ENCODE measurements at regions not wholly inside any gene's neighbourhood (a gene's known extent, or its start where the extent isn't known, plus 50 kb on each side); places are given as distances from the start of the nearest gene placed in this dataset.
"Not testable (repeated sequence)": the region's sequence is repeated elsewhere in the genome, so short reads cannot be mapped to it uniquely, and the experiment has no call there.

DNA sequence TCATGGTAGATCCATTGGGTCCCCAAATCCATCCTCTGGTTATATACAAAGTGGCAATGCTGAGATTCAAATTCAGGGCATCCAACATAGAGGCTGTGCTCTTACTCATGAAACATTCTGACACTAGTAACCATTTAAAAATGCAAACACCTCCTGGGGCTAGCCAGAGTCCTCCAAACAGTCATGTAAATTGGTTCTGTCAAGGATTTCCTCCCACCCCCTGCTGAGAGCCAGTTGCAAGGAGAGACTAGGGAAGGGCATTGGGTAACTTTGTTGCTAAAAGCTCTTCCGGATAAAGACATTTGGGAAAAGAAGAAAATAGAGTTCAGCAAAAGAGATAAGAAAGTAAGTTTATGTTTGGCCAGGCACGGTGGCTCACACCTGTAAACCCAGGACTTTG lies 58.3 kb downstream of the ART5 start:
- intact Hi-C loops (cut with DNase I): loop anchor here in 2 of 10 donors (10.0 kb wide), 1 partner anchor 129 kb away; no protein-coding TSS in a partner anchor
- H3K36me3 ChIP-seq, H3K4me3 ChIP-seq, H3K27ac ChIP-seq, ATAC-seq, DNase-seq, H3K4me1 ChIP-seq, H3K9me3 ChIP-seq: not testable (repeated sequence)
- peaks cover 0 to 18% (median 8%) of the 10 kb centered on the region in 9 donors for H3K27me3 ChIP-seq
- WGBS, 4 donors: 62 to 70% (median 69%) methylated on average over 2 of the region's 2 CpGs

- H3K27ac ChIP-seq, H3K36me3 ChIP-seq, H3K9me3 ChIP-seq, H3K4me1 ChIP-seq, DNase-seq, ATAC-seq: not testable (repeated sequence)
- H3K4me3 ChIP-seq: peak overlapping the region in 1 of 12 donors; percentile 39
- peaks cover 0 to 22% (median 8%) of the 10 kb centered on the region in 9 donors for H3K27me3 ChIP-seq
- intact Hi-C loops (cut with DNase I): loop anchor here in 2 of 10 donors (10.0 kb wide), 1 partner anchor 127 kb away; no protein-coding TSS in a partner anchor
- WGBS, 4 donors: 33 to 42% (median 37%) methylated on average over 8 to 10 of the region's 10 CpGs
Observed at GRCh38 chr11:3581389-3581725, 60.4 kb downstream of the ART5 start.

- DNase-seq: peak; percentile 25 to 82 (median 36)
- Histone ChIP-seq H3K27me3 (peaks cover 0 to 22% (median 8%) of the 10 kb centered on the region in 9 donors), H3K4me3 (peak overlapping the region in 11 of 12 donors; percentile 6 to 53 (median 40))
- H3K36me3 ChIP-seq, H3K9me3 ChIP-seq, H3K27ac ChIP-seq, H3K4me1 ChIP-seq, ATAC-seq: not testable (repeated sequence)
- intact Hi-C loops (cut with DNase I): loop anchor here in 2 of 10 donors (10.0 kb wide), 1 partner anchor 126 kb away; no protein-coding TSS in a partner anchor
- TF ChIP-seq, protein P1, sequence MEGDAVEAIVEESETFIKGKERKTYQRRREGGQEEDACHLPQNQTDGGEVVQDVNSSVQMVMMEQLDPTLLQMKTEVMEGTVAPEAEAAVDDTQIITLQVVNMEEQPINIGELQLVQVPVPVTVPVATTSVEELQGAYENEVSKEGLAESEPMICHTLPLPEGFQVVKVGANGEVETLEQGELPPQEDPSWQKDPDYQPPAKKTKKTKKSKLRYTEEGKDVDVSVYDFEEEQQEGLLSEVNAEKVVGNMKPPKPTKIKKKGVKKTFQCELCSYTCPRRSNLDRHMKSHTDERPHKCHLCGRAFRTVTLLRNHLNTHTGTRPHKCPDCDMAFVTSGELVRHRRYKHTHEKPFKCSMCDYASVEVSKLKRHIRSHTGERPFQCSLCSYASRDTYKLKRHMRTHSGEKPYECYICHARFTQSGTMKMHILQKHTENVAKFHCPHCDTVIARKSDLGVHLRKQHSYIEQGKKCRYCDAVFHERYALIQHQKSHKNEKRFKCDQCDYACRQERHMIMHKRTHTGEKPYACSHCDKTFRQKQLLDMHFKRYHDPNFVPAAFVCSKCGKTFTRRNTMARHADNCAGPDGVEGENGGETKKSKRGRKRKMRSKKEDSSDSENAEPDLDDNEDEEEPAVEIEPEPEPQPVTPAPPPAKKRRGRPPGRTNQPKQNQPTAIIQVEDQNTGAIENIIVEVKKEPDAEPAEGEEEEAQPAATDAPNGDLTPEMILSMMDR (IDR thresholded peaks at IDR 0.05): peak; percentile 40 to 93 (median 76)
- 1 to 3% (median 1%) methylated on average over 24 to 92 of the region's 92 CpGs; no CpG with 5 or more reads in 1 of the 4 donors for WGBS, 4 donors
Observed at GRCh38 chr11:3580487-3581388, 61.1 kb downstream of the ART5 start.

- intact Hi-C loops (cut with DNase I): loop anchor here in 2 of 10 donors (10.0 kb wide), 1 partner anchor 125 kb away; no protein-coding TSS in a partner anchor
- WGBS, 4 donors: 56 to 70% (median 57%) methylated on average over 16 to 27 of the region's 29 CpGs
Observed at GRCh38 chr11:3579600-3580459, 62.0 kb downstream of the ART5 start.

DNA sequence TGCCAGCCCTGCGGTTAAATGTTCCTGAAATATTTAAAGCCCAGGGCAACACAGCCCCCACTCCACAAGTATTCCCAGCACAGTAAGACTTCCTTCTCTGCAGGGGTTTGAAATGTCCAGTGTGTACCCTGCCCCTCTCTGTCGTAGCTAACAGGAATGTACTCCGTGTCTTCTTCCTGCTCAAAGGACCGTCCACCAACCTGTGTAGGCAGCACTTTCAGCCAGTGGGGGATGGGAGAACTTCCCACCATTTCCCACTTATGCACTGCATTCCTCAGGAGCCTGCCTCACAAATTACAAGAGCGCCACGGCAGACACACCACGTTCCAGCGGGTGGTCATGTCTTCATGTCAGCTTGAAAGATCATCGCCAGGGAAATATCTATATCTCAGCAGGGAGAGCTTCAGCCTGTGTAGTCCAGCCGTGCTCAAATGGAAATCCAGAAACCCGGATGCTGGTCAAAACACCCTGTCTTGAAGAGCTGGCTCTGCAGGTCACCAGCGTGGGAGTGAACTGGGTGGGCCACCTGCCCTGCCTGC lies 65.7 kb downstream of the ART5 start:
- H3K27me3 ChIP-seq: peaks cover 0 to 19% (median 9%) of the 10 kb centered on the region in 9 donors

More at GRCh38 chr11:3579600-3580459, 62.0 kb downstream of the ART5 start:
- not testable (repeated sequence) for H3K36me3 ChIP-seq, DNase-seq, H3K27ac ChIP-seq, H3K9me3 ChIP-seq, H3K4me1 ChIP-seq, ATAC-seq, H3K4me3 ChIP-seq
- peaks cover 0 to 22% (median 10%) of the 10 kb centered on the region in 9 donors for H3K27me3 ChIP-seq

GRCh38 chr11:3572976-3573647 lies 68.7 kb downstream of the ART5 start:
- WGBS, 4 donors: 77 to 94% (median 85%) methylated on average over 7 of the region's 7 CpGs
- DNase-seq; H3K4me3 ChIP-seq; H3K27me3 ChIP-seq; H3K36me3 ChIP-seq; H3K4me1 ChIP-seq; ATAC-seq; intact Hi-C loops (cut with DNase I); H3K27ac ChIP-seq; H3K9me3 ChIP-seq: not testable (repeated sequence)

More for the DNA sequence above, 65.7 kb downstream of the ART5 start:
- H3K4me3 ChIP-seq; H3K36me3 ChIP-seq; H3K9me3 ChIP-seq; H3K4me1 ChIP-seq; DNase-seq; intact Hi-C loops (cut with DNase I); H3K27ac ChIP-seq; ATAC-seq: not testable (repeated sequence)
- 25 to 38% (median 31%) methylated on average over 10 to 12 of the region's 12 CpGs for WGBS, 4 donors

GRCh38 chr11:3571752-3572151 lies 70.0 kb downstream of the ART5 start:
- H3K4me3 ChIP-seq; H3K27me3 ChIP-seq; H3K27ac ChIP-seq; H3K36me3 ChIP-seq; DNase-seq; intact Hi-C loops (cut with DNase I); ATAC-seq; H3K4me1 ChIP-seq; H3K9me3 ChIP-seq: not testable (repeated sequence)
- WGBS, 4 donors: 86 to 100% (median 89%) methylated on average over 2 of the region's 2 CpGs

DNA sequence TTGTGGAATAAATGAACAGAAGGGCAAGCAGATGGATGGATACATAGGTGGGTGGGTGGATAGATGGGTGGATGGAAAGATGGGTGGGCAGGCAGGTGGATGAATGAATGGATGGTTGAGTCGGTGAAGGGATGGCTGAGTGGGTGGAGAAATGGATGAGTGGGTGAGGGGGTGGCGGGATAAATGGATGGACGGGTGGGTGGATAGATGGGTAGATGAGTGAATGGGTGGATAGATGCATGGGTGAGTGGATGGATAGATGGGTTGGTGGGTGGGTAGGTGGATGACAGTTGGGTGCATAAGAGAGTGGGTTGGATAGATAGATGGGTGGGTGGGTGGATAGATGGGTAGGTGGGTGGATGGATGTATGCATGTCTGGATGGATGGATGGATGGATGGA lies 76.0 kb downstream of the ART5 start:
- ATAC-seq; H3K27ac ChIP-seq; H3K4me1 ChIP-seq; DNase-seq; H3K4me3 ChIP-seq; H3K27me3 ChIP-seq; intact Hi-C loops (cut with DNase I); H3K9me3 ChIP-seq; H3K36me3 ChIP-seq: not testable (repeated sequence)
- WGBS, 4 donors: 89 to 92% (median 92%) methylated on average over 3 of the region's 3 CpGs

- H3K36me3 ChIP-seq; H3K9me3 ChIP-seq; H3K4me1 ChIP-seq; DNase-seq; intact Hi-C loops (cut with DNase I); H3K27me3 ChIP-seq; H3K4me3 ChIP-seq; ATAC-seq; H3K27ac ChIP-seq: not testable (repeated sequence)
- 0% methylated on average over 1 of the region's 1 CpG for WGBS, 4 donors
Observed at GRCh38 chr11:3564383-3564782, 77.4 kb downstream of the ART5 start.

Measured in heart left ventricle (tissue), 16 donors.